ENCODE measurements at regions not wholly inside any gene's neighbourhood (a gene's known extent, or its start where the extent isn't known, plus 50 kb on each side); places are given as distances from the start of the nearest gene placed in this dataset.

GRCh38 chr6:33863723-33864440 is 60.1 kb upstream of the MLN start:
- no peak for DNase-seq (ENCODE audit: low spot score)

- no peak for DNase-seq (ENCODE audit: low spot score)
Observed at GRCh38 chr6:33863084-33863483, 59.3 kb upstream of the MLN start.

DNA sequence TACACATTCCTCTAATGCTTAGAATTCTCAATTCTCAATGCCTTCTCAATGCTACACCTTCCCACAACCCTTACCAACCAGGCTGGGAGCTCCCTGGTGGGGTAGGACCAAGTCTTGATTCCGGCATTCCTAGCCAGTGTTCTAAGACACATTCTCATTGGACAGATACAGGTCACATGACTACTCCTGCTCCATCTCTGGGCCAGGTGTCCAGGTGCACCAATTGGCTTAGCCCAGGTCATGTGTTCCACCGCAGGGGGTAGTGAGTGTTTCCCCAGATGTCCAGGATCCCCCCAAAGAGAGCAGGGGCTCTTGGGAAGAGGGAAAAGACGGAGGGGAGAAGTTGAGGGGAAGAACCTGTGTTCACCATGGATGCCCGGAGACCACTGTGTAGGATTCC is 58.7 kb upstream of the MLN start:
- no peak for DNase-seq (ENCODE audit: low spot score)

- no peak for DNase-seq (ENCODE audit: low spot score)
Observed at GRCh38 chr6:33861722-33862121, 57.9 kb upstream of the MLN start.

- DNase-seq (ENCODE audit: low spot score): no peak
Observed at GRCh38 chr6:33860706-33861474, 57.1 kb upstream of the MLN start.

- no peak for DNase-seq (ENCODE audit: low spot score)
Observed at GRCh38 chr6:33860006-33860405, 56.2 kb upstream of the MLN start.

DNA sequence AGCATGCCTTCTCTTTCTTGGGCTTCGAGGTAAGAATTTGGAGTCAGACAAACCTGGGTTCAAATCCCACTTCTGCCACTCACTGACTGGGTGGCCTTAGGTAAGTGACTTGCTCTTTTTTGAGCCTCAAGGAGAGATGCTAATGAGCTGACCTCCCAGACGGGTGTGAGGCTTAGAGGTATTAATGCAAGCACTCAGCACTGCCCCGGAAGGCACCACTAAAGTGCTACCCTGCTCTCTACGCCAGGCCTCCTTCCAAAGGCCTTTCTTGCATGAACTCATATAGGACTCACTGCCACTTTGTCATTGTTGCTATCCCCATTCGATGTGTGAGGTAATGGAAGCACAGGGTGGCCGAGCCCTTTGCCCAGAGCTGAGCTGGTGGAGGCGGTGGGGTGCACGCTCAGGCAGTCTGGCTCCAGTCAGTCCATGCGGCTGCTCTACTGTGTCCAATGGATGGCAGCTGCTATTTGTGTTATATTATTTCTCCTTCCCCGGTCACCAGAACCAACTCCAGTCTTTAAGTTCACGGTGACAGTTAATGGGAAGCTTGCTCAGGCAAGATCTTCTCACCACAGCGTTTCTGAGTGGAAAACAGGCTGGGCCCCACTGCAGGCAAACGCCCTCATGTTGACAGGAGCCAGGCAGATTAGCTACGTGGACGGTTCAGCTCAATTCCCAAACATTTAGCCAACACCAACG is 55.2 kb upstream of the MLN start:
- DNase-seq (ENCODE audit: low spot score): no peak

DNA sequence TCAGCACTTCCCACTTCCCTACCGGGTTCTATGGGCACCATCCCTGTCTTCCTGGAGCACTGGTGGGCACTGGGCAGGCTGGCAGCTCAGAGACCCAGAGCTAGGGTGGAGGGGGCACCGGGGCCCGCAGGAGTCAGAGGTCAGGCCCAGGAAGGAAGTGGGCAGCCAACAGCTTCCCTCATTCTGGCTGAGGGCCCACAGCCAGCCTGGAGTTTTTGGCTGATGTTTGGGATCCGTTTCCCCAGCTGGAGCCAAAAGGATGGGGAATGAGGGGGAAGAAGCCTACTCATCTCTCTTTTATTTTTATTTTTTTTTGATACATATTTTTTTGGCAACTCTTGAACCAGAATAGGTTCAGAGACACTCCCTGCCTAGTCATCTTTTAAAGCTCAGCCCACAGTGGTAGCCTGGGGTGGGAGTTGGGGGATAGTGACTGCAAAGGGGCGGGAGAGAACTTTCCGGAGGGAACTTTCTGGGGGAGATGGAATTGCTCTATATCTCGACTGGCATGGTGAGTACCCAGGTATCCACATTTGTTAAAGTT is 54.2 kb upstream of the MLN start:
- no peak for DNase-seq (ENCODE audit: low spot score)

GRCh38 chr6:33857093-33857931 is 53.5 kb upstream of the MLN start:
- no peak for DNase-seq (ENCODE audit: low spot score)

DNA sequence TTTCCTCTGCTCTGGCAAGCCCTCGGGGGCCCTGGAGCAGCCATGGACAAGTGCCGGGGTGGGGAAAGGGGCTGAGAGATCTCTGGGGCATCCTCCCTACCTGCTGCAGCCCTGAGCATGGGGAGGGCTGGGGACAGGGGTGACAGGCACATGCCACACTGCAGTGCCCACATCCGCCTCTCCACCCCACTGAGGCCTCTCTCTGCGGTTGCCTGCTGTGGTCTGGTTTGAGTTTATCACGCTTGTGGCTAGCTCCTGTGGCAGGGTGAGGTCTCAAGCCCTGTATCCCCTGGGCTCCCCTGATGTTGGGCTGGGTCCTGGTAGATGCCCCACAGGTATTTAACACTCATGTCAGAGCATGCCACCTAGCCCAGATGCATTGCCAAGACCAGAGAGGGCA is 52.9 kb upstream of the MLN start:
- no peak for DNase-seq (ENCODE audit: low spot score)

- no peak for DNase-seq (ENCODE audit: low spot score)
Observed at GRCh38 chr6:33856031-33856590, 52.3 kb upstream of the MLN start.

DNA sequence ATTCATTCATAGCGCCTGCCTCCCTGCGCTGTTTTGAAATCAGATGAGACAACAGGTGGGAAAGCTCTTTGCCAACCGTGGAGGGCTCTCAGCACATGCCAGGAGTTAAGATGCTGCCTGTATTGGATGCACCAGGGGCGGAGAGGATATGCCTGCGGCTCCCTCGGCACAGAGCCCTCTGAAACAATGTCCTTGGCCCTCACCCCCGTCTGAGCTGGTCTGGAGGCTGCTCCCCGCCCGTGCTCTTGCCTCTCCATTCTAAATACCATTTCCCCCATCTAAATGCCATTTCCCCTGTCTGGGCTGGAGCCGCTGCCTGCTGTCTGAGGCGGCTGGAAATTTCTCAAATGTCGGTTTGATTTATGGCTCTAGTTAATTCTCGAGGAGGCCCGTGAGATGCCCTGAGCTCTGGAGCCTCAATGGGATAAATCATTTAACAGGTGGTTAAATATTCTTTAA is 50.8 kb upstream of the MLN start:
- DNase-seq (ENCODE audit: low spot score): no peak

DNA sequence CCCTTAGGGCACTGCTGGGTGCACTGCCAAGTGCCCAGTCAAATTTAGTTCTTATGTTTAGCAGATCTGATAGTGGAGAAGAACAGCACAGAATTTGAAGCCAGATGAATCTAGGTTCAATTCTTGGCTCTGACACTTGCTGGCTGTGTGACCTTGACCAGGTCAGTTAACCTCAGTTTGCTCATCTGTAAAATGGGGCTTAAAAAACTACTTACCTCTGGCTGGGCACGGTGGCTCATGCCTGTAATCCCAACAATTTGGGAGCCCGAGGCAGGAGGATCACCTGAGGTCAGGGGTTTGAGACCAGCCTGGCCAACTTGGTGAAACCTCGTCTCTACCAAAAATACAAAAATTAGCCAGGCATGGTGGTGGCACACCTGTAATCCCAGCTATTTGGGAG is 49.9 kb upstream of the MLN start:
- no peak for DNase-seq (ENCODE audit: low spot score)

All from putamen (tissue), 1 donor.